Activated CD4-positive, alpha-beta T cell treated with anti-CD3 and anti-CD28 coated beads, Interleukin-2, amount 50 U/mL, for 24 hours (primary cell): ENCODE measurements at regions not wholly inside any gene's neighbourhood (a gene's known extent, or its start where the extent isn't known, plus 50 kb on each side); places are given as distances from the start of the nearest gene placed in this dataset.
"Not testable (repeated sequence)": the region's sequence is repeated elsewhere in the genome, so short reads cannot be mapped to it uniquely, and the experiment has no call there.

Experiments
- DNase-seq, 2 donors: peaks; one replicate each; pipeline ENCODE4 v3.0.0-alpha.2; 2020; ENCODE audit warnings: low read depth in 1 of 2, low spot score in 1 of 2

GRCh38 chr5:156170351-156170961 is 156.5 kb upstream of the SGCD start:
- no peak for DNase-seq

DNA sequence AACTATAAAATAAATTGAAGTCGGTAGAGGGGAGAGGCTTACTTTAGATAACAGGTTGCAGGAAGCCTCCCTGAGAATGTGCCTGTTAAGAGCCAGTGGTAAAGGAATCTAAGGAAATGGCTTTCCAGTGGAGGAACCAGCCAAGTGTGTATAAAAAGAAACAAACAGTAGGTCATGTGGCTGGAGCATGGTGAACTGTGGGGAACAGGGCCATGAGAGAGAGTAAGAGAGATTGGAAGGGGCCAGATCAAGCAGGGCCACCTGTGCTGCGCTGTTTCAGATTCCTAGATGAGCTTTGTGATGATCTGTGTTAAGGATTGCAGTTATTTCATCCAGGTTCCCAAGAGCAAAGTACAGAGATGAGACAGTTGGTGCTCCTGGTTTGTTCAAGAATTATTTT is 152.7 kb upstream of the SGCD start:
- DNase-seq: no peak

GRCh38 chr5:156178117-156178516 is 148.8 kb upstream of the SGCD start:
- no peak for DNase-seq

- DNase-seq: no peak
Observed at GRCh38 chr5:156181656-156182055, 145.3 kb upstream of the SGCD start.

GRCh38 chr5:156182174-156182967 is 144.6 kb upstream of the SGCD start:
- DNase-seq: no peak

DNA sequence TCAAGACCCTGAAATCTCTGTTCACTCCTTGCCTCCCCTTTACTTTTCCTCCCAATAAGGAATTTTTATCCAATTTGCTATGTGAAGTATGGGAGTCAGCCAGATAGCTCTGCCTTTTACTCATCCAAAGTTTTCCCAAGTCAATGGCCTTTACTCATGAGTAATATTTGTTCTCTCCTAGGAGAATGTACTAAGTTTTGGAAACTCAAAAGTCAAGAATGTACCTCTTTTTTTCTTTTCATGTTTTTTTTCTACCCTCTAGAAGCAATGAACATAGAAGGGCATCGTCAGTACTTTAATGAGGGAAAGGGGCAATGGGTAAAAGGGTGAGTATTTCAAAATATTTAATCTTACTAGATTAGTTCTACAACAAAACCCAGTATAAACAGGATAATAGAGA is 140.2 kb upstream of the SGCD start:
- DNase-seq: no peak

DNA sequence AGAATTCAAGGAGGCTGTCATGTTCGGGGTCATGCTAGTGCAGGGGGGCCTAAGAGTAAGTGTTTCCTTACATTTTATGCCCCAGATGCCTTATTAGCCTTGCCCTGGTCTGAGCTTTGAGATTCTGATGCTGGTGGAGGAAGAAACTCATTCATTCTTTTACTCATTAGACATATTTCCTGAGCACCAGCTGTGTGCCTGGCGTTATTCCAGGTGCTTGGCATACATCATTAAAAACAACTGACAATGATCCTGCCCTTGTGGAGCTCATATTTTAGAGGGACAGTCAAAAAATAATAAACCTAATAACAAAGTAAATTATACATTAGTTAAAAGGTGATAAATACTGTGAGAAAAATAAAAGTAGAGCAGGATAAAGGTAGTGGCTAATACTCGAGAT is 138.9 kb upstream of the SGCD start:
- no peak for DNase-seq

- no peak for DNase-seq
Observed at GRCh38 chr5:156189628-156190027, 137.3 kb upstream of the SGCD start.

GRCh38 chr5:156191547-156191946 is 135.4 kb upstream of the SGCD start:
- no peak for DNase-seq

DNA sequence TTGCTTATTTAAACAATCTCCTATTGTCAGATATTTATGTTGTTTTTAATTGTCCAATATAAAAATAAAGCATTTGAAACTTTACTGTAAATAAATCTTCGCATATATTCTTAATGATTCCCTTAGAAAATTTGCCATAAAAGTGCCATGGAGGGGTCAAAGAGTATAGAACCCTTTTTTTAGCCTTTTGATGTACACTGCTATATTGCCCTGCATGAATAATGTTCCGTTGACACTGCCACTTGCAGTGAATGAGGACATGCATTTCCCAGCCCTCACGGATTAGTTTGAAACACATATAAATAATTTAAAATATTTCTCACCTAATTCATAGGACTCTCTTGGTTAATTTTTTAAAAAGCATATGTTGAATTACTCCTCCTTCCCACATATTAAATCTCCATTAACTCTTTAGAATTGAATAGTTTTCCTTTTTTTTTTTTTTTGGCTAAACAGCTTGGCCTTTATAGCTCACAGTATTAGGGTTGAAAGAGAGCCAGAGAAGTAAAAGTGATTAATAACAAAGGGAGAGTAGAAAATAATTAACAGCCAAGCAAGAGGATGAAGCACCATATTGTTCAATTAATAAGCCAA is 129.8 kb upstream of the SGCD start:
- DNase-seq: no peak

DNA sequence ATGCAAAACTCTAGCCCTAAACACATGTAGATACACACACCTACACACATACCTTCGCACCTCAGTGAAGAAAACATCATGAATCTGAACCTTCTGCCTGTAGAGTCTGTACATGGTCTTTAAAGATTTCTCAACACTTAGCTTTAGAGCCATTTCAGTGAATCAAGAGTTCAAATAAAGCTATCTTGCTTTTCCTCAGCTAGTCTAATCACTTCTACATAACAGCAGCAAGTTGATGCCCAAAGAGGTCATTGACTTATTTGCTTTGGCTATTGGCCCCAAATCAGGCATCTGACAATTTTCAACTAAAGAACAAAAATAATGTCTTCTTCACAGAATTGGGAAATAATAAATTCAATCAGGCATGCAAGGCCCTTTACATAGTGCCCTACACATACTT is 127.9 kb upstream of the SGCD start:
- no peak for DNase-seq

DNA sequence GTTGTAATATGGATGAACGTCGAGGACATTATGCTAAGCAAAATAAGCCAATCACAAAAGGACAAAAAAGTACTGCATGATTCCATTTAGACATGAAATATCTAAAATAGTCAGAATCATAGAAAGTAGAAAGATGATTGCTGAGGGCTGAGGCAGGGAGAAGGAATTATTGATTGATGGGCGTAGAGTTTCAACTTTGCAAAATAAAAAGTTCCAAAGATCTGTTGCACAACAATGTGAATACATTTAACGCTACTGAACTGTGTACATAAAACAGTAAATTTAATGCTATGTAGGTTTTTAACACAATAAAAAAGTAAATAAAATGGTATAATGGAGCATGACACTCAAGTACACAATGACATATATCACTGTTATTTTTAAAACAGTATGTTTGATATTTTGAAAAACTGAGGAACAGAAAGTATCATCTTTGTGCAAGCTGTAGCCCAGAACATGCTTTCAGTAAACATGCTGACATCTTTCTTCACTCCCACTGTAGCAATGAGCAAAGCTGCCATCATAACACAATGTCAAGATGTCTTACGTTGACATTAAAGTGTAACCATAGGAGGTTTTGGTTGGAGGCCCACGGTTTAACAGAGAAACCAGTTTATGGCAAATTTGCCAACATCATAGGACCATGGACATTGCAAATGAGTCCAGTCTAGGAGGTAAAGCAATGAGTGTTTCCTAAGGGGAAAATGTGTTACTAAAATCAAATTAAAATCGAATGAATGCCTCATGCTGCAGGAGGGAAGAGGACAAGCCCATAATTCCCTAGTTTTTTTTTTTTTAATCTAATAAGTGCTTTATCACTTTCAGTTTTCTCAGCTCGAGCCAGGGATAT is 125.8 kb upstream of the SGCD start:
- DNase-seq: no peak

DNA sequence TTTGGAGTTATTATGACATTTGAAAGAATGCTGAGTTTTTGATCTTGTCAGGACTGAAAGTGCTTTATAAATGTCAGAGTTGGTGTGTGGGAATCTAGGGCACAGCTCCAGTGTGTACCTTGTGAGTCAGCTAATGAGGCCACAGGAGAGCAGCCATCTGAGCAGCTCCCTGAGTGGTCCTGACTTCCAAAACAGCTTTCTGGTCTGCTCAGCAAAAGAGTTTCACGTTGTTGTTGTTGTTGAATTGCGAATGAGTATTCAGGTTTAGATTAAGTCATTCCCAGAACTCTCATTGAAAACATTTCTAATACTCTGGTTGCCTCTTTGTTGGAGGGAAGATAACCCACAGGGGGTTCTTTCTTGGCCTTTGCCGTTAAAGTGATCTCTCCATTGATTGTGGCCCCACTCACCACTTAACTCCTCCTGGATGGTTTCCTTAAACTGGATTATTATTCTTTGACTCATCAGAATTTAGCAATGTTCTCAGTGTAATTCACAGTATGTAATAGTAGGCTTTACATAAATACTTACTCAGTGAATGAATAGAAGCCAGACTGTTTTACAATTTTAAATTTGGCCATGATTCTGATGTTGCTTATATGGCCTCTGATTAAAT is 125.1 kb upstream of the SGCD start:
- no peak for DNase-seq

- no peak for DNase-seq
Observed at GRCh38 chr5:156208271-156208670, 118.7 kb upstream of the SGCD start.

- no peak for DNase-seq
Observed at GRCh38 chr5:156218367-156219158, 108.4 kb upstream of the SGCD start.

- no peak for DNase-seq
Observed at GRCh38 chr5:156219483-156220005, 107.4 kb upstream of the SGCD start.

- no peak for DNase-seq
Observed at GRCh38 chr5:156221816-156222215, 105.1 kb upstream of the SGCD start.

GRCh38 chr5:156223547-156223946 is 103.4 kb upstream of the SGCD start:
- no peak for DNase-seq

- not testable (repeated sequence) for DNase-seq
Observed at GRCh38 chr5:156226485-156226884, 100.5 kb upstream of the SGCD start.

- DNase-seq: no peak
Observed at GRCh38 chr5:156230887-156231286, 96.1 kb upstream of the SGCD start.
